ENCODE measurements at regions not wholly inside any gene's neighbourhood (a gene's known extent, or its start where the extent isn't known, plus 50 kb on each side); places are given as distances from the start of the nearest gene placed in this dataset.

- H3K4me1 Mint-ChIP-seq = peaks cover 2% of the 10 kb centered on the region
- no peak for DNase-seq
- H3K9me3 ChIP-seq (ENCODE audit: control insufficient read depth, low read length) = no peaks in the 10 kb centered on the region
- TF ChIP-seq CTCF (conservative IDR thresholded peaks at IDR 0.05) = no peak
- H3K27ac Mint-ChIP-seq = no peak overlapping the region
- no peak overlapping the region for H3K9ac ChIP-seq (ENCODE audit: extremely low read depth, low read length, poor library complexity, severe bottlenecking)
- H3K27me3 ChIP-seq (ENCODE audit: control insufficient read depth, insufficient read depth, low read length, poor library complexity, severe bottlenecking) = no peaks in the 10 kb centered on the region
- no peaks in the 10 kb centered on the region for H3K36me3 Mint-ChIP-seq (ENCODE audit: low read depth)
- no peaks in the 10 kb centered on the region for H3K27me3 Mint-ChIP-seq (ENCODE audit: insufficient read depth)
- no peak overlapping the region for H3K4me3 Mint-ChIP-seq
- peaks cover 5% of the 10 kb centered on the region for H3K9me3 Mint-ChIP-seq
- H3K27ac ChIP-seq (ENCODE audit: low read depth, low read length) = no peak overlapping the region
- no peaks in the 10 kb centered on the region for H3K4me1 ChIP-seq (ENCODE audit: control insufficient read depth, insufficient read depth, low read length)
- H3K4me3 ChIP-seq (ENCODE audit: low read length) = no peak overlapping the region
- H3K36me3 ChIP-seq (ENCODE audit: control insufficient read depth, insufficient read depth, low read length) = no peaks in the 10 kb centered on the region
These were observed 235.9 kb upstream of the KITLG start for GRCh38 chr12:88816201-88816600.

- H3K9me3 Mint-ChIP-seq = no peaks in the 10 kb centered on the region
- Histone ChIP-seq H3K4me1 (ENCODE audit: control insufficient read depth, insufficient read depth, low read length) (no peaks in the 10 kb centered on the region), H3K4me3 (ENCODE audit: low read length) (no peak overlapping the region), H3K9me3 (ENCODE audit: control insufficient read depth, low read length) (no peaks in the 10 kb centered on the region), H3K27ac (ENCODE audit: low read depth, low read length) (no peak overlapping the region), H3K36me3 (ENCODE audit: control insufficient read depth, insufficient read depth, low read length) (no peaks in the 10 kb centered on the region), H3K27me3 (ENCODE audit: control insufficient read depth, insufficient read depth, low read length, poor library complexity, severe bottlenecking) (no peaks in the 10 kb centered on the region), H3K9ac (ENCODE audit: extremely low read depth, low read length, poor library complexity, severe bottlenecking) (no peak overlapping the region)
- H3K4me3 Mint-ChIP-seq = no peak overlapping the region
- 93 to 94% methylated on average over 3 to 5 of the region's 5 CpGs for WGBS, 2 experiments (ENCODE audit: insufficient coverage in 1 of 2, insufficient read length in 1 of 2)
- no peaks in the 10 kb centered on the region for H3K36me3 Mint-ChIP-seq (ENCODE audit: low read depth)
- no peak overlapping the region for H3K27ac Mint-ChIP-seq
- TF ChIP-seq CTCF (conservative IDR thresholded peaks at IDR 0.05) = no peak
- peaks cover 2% of the 10 kb centered on the region for H3K4me1 Mint-ChIP-seq
- no peaks in the 10 kb centered on the region for H3K27me3 Mint-ChIP-seq (ENCODE audit: insufficient read depth)
- DNase-seq = no peak
These were observed 234.5 kb upstream of the KITLG start for GRCh38 chr12:88814779-88815178.

- H3K36me3 Mint-ChIP-seq (ENCODE audit: low read depth) = no peaks in the 10 kb centered on the region
- TF ChIP-seq CTCF (conservative IDR thresholded peaks at IDR 0.05) = no peak
These were observed 232.3 kb upstream of the KITLG start for GRCh38 chr12:88812610-88813009.

More at GRCh38 chr12:88812610-88813009, 232.3 kb upstream of the KITLG start:
- no CpG with 5 or more reads among the region's 1 CpG for WGBS, 2 experiments (ENCODE audit: insufficient coverage in 1 of 2, insufficient read length in 1 of 2)
- H3K4me1 ChIP-seq (ENCODE audit: control insufficient read depth, insufficient read depth, low read length) = no peaks in the 10 kb centered on the region
- DNase-seq = no peak
- Mint-ChIP-seq H3K4me1 (peaks cover 2% of the 10 kb centered on the region), H3K27me3 (ENCODE audit: insufficient read depth) (no peaks in the 10 kb centered on the region), H3K9me3 (no peaks in the 10 kb centered on the region), H3K4me3 (no peak overlapping the region), H3K27ac (no peak overlapping the region)
- no peak overlapping the region for H3K27ac ChIP-seq (ENCODE audit: low read depth, low read length)
- no peak overlapping the region for H3K4me3 ChIP-seq (ENCODE audit: low read length)
- no peaks in the 10 kb centered on the region for H3K9me3 ChIP-seq (ENCODE audit: control insufficient read depth, low read length)
- no peak overlapping the region for H3K9ac ChIP-seq (ENCODE audit: extremely low read depth, low read length, poor library complexity, severe bottlenecking)
- no peaks in the 10 kb centered on the region for H3K36me3 ChIP-seq (ENCODE audit: control insufficient read depth, insufficient read depth, low read length)
- H3K27me3 ChIP-seq (ENCODE audit: control insufficient read depth, insufficient read depth, low read length, poor library complexity, severe bottlenecking) = no peaks in the 10 kb centered on the region
